Mammary epithelial cell (primary cell): ENCODE measurements at regions not wholly inside any gene's neighbourhood (a gene's known extent, or its start where the extent isn't known, plus 50 kb on each side); places are given as distances from the start of the nearest gene placed in this dataset.

ENCODE experiments used
- CTCF ChIP-seq, 2 donors: IDR thresholded peaks in 1 of 2; conservative IDR thresholded peaks in 1 of 2; 2 replicates each; pipeline ENCODE4 v1.5.1; 2011 to 2012; ENCODE audit warnings: inconsistent platforms in 2 of 2, low read length in 2 of 2, mild to moderate bottlenecking in 2 of 2, control low read depth in 1 of 2, low read depth in 1 of 2; ENCODE audit not compliant: insufficient read depth in 1 of 2; ENCODE audit errors: extremely low read depth in 1 of 2
- EZH2 ChIP-seq: IDR thresholded peaks from 2 replicates; pipeline ENCODE4 v1.6.1; 2012; ENCODE audit warnings: low read length, inconsistent platforms, borderline replicate concordance

- TF ChIP-seq CTCF (conservative IDR thresholded peaks at IDR 0.05 in 1 of 2, IDR thresholded peaks at IDR 0.05 in 1 of 2; ENCODE audit: extremely low read depth in 1 of 2, insufficient read depth in 1 of 2, low read depth in 1 of 2, low read length in 2 of 2) (no peak), EZH2 (no peak)
Measured at GRCh38 chr4:27574743-27575142, 714.1 kb downstream of the STIM2 start.
